Prostate gland (tissue), 2 donors: ENCODE measurements at regions not wholly inside any gene's neighbourhood (a gene's known extent, or its start where the extent isn't known, plus 50 kb on each side); places are given as distances from the start of the nearest gene placed in this dataset.

Source experiments
- POLR2A ChIP-seq: fragments of 450-650 bp; IDR thresholded peaks from one replicate; pipeline ENCODE4 v1.6.1; 2016; ENCODE audit warnings: antibody characterized with exemption, mild to moderate bottlenecking
- POLR2AphosphoS5 ChIP-seq: sonication (generic); formaldehyde crosslinking; IDR thresholded peaks from one replicate; pipeline ENCODE4 v1.6.1; 2017; ENCODE audit warnings: antibody characterized with exemption
- TF ChIP-seq, protein P1 (sequence below), 4 experiments: fragments of 200-600 bp in 2 of 4; fragments of 450-650 bp in 2 of 4; sonication (generic) in 2 of 4; IDR thresholded peaks; 1 replicate in 3 of 4; 2 replicates in 1 of 4; pipeline ENCODE4 v1.5.1; 2016 to 2019; ENCODE audit warnings: antibody characterized with exemption in 4 of 4, mild to moderate bottlenecking in 2 of 4, moderate library complexity in 2 of 4

- TF ChIP-seq, protein P1, sequence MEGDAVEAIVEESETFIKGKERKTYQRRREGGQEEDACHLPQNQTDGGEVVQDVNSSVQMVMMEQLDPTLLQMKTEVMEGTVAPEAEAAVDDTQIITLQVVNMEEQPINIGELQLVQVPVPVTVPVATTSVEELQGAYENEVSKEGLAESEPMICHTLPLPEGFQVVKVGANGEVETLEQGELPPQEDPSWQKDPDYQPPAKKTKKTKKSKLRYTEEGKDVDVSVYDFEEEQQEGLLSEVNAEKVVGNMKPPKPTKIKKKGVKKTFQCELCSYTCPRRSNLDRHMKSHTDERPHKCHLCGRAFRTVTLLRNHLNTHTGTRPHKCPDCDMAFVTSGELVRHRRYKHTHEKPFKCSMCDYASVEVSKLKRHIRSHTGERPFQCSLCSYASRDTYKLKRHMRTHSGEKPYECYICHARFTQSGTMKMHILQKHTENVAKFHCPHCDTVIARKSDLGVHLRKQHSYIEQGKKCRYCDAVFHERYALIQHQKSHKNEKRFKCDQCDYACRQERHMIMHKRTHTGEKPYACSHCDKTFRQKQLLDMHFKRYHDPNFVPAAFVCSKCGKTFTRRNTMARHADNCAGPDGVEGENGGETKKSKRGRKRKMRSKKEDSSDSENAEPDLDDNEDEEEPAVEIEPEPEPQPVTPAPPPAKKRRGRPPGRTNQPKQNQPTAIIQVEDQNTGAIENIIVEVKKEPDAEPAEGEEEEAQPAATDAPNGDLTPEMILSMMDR (IDR thresholded peaks at IDR 0.05) = no peak
- TF ChIP-seq POLR2A (no peak), POLR2AphosphoS5 (no peak)
These were observed 145.2 kb downstream of the RFC3 start for GRCh38 chr13:33963134-33963533.
